ENCODE measurements at regions not wholly inside any gene's neighbourhood (a gene's known extent, or its start where the extent isn't known, plus 50 kb on each side); places are given as distances from the start of the nearest gene placed in this dataset.

GRCh38 chr5:162699361-162699760, 631.8 kb downstream of the GABRG2 start:
- TF ChIP-seq CTCF (IDR thresholded peaks at IDR 0.05) (no peak), POLR2A (IDR thresholded peaks at IDR 0.05) (no peak)

All from adrenal gland (tissue), 5 donors.